Esophagus mucosa (tissue), 1 donor: ENCODE measurements at regions not wholly inside any gene's neighbourhood (a gene's known extent, or its start where the extent isn't known, plus 50 kb on each side); places are given as distances from the start of the nearest gene placed in this dataset.
"Not testable (repeated sequence)": the region's sequence is repeated elsewhere in the genome, so short reads cannot be mapped to it uniquely, and the experiment has no call there.

Experiments used
- ATAC-seq: fragments of 200-7000 bp; cut with Tn5 transposase; one replicate; pipeline ENCODE4 v1.9.1; 2020
- donor health status: DM: yes; HTN: yes; CAD: no.

GRCh38 chr21:10367586-10367985, 153.8 kb upstream of the TPTE start:
- peak; percentile 3 for ATAC-seq

- peak; percentile 46 for ATAC-seq
Measured at GRCh38 chr21:10368323-10368798, 153.0 kb upstream of the TPTE start.

GRCh38 chr21:10369289-10369688, 152.1 kb upstream of the TPTE start:
- ATAC-seq: not testable (repeated sequence)

- not testable (repeated sequence) for ATAC-seq
Measured at GRCh38 chr21:10377758-10378157, 143.6 kb upstream of the TPTE start.

- not testable (repeated sequence) for ATAC-seq
Measured at GRCh38 chr21:10379816-10380215, 141.6 kb upstream of the TPTE start.

- not testable (repeated sequence) for ATAC-seq
Measured at GRCh38 chr21:10381687-10382060, 139.7 kb upstream of the TPTE start.

- not testable (repeated sequence) for ATAC-seq
Measured at GRCh38 chr21:10382135-10382534, 139.2 kb upstream of the TPTE start.

- not testable (repeated sequence) for ATAC-seq
Measured at GRCh38 chr21:10382580-10382979, 138.8 kb upstream of the TPTE start.

- peak; percentile 24 for ATAC-seq
Measured at GRCh38 chr21:10383571-10383970, 137.8 kb upstream of the TPTE start.

- ATAC-seq: not testable (repeated sequence)
Measured at GRCh38 chr21:10384304-10384861, 137.0 kb upstream of the TPTE start.

- not testable (repeated sequence) for ATAC-seq
Measured at GRCh38 chr21:10385202-10385601, 136.2 kb upstream of the TPTE start.

GRCh38 chr21:10385898-10386527, 135.4 kb upstream of the TPTE start:
- not testable (repeated sequence) for ATAC-seq

GRCh38 chr21:10387692-10388450, 133.5 kb upstream of the TPTE start:
- peak; percentile 7 for ATAC-seq

GRCh38 chr21:10388625-10389024, 132.8 kb upstream of the TPTE start:
- not testable (repeated sequence) for ATAC-seq

- ATAC-seq: peak; percentile 9
Measured at GRCh38 chr21:10392301-10392700, 129.1 kb upstream of the TPTE start.

GRCh38 chr21:10395963-10396362, 125.4 kb upstream of the TPTE start:
- not testable (repeated sequence) for ATAC-seq

GRCh38 chr21:10397495-10397915, 123.9 kb upstream of the TPTE start:
- peak; percentile 5 for ATAC-seq

- not testable (repeated sequence) for ATAC-seq
Measured at GRCh38 chr21:10398692-10399489, 122.5 kb upstream of the TPTE start.

GRCh38 chr21:10400622-10401361, 120.6 kb upstream of the TPTE start:
- ATAC-seq: peak; percentile 35

- not testable (repeated sequence) for ATAC-seq
Measured at GRCh38 chr21:10402461-10402860, 118.9 kb upstream of the TPTE start.

GRCh38 chr21:10405331-10405730, 116.1 kb upstream of the TPTE start:
- not testable (repeated sequence) for ATAC-seq

- ATAC-seq: not testable (repeated sequence)
Measured at GRCh38 chr21:10409786-10410185, 111.6 kb upstream of the TPTE start.
